ENCODE measurements at regions not wholly inside any gene's neighbourhood (a gene's known extent, or its start where the extent isn't known, plus 50 kb on each side); places are given as distances from the start of the nearest gene placed in this dataset.

GRCh38 chr1:235049217-235049616 lies 79.4 kb downstream of the TOMM20 start:
- no peak for ATAC-seq
- Histone ChIP-seq H3K4me3 (ENCODE audit: low read length) (no peak overlapping the region), H3K4me1 (ENCODE audit: control insufficient read depth, insufficient read depth, low read length) (peaks cover 15% of the 10 kb centered on the region), H3K9me3 (ENCODE audit: control insufficient read depth, low read length) (no peaks in the 10 kb centered on the region), H3K27me3 (ENCODE audit: control insufficient read depth, insufficient read depth) (no peaks in the 10 kb centered on the region), H3K27ac (ENCODE audit: low read length) (peak overlapping the region; percentile 30)
- WGBS = 92% methylated on average over 5 of the region's 5 CpGs
- intact Hi-C loops (cut with DNase I) = loop anchor here in 1 of 4 donors (5.0 kb wide), 1 partner anchor 52 kb away; no protein-coding TSS in a partner anchor
- no peak for DNase-seq

- Histone ChIP-seq H3K9me3 (ENCODE audit: control insufficient read depth, low read length) (no peaks in the 10 kb centered on the region), H3K4me3 (ENCODE audit: low read length) (no peak overlapping the region), H3K27ac (ENCODE audit: low read length) (peak overlapping the region; percentile 89), H3K27me3 (ENCODE audit: control insufficient read depth, insufficient read depth) (no peaks in the 10 kb centered on the region), H3K4me1 (ENCODE audit: control insufficient read depth, insufficient read depth, low read length) (peaks cover 15% of the 10 kb centered on the region)
- ATAC-seq = no peak
- 62% methylated on average over 6 of the region's 6 CpGs for WGBS
- peak in 1 of 3 donors; percentile 62 for DNase-seq
- intact Hi-C loops (cut with DNase I) = loop anchor here in 1 of 4 donors (5.0 kb wide), 1 partner anchor 50 kb away; no protein-coding TSS in a partner anchor
Observed at GRCh38 chr1:235047331-235047871, 81.2 kb downstream of the TOMM20 start.

DNA sequence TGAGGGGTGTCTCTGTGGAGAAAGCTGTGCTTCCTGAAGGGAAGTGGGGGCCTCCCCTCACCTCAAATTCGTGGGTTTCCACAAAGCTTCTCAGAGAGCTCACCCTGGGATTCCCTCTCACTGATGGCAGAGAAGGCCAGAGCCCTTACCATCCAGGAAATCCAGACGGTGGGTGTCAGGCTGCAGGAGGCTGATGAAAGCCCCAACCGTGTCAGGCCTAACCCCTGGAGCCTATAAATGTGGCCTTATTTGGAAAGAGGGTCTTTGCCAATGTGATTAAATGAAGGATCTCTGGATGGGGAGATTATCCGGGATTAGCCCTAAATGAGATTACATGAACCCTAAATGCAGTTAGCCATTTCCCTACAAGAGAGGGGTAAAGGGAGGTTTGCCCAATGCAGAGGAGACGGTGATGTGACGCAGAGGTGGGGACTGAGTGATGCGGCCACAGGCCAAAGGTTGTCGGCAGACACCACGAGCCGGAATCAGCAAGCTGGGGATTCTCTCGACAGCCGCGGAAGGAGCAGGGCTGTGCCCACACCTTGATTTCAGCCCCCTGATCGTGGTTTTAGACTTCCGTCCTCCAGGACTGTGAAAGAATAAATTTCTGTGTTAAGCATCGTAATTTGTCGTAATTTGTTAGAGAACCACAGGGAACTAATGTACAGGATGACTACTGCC lies 82.6 kb downstream of the TOMM20 start:
- no peak for ATAC-seq
- intact Hi-C loops (cut with DNase I) = loop anchor here in 1 of 4 donors (5.0 kb wide), 1 partner anchor 49 kb away; no protein-coding TSS in a partner anchor
- no peaks in the 10 kb centered on the region for H3K27me3 ChIP-seq (ENCODE audit: control insufficient read depth, insufficient read depth)
- no peak overlapping the region for H3K4me3 ChIP-seq (ENCODE audit: low read length)
- peaks cover 9% of the 10 kb centered on the region for H3K4me1 ChIP-seq (ENCODE audit: control insufficient read depth, insufficient read depth, low read length)
- no peak overlapping the region for H3K27ac ChIP-seq (ENCODE audit: low read length)
- 93% methylated on average over 17 of the region's 17 CpGs for WGBS
- no peak for DNase-seq
- H3K9me3 ChIP-seq (ENCODE audit: control insufficient read depth, low read length) = no peaks in the 10 kb centered on the region

GRCh38 chr1:235045034-235045690 lies 83.5 kb downstream of the TOMM20 start:
- no peak overlapping the region for H3K4me3 ChIP-seq (ENCODE audit: low read length)
- peaks cover 9% of the 10 kb centered on the region for H3K4me1 ChIP-seq (ENCODE audit: control insufficient read depth, insufficient read depth, low read length)
- DNase-seq (no peak), ATAC-seq (no peak)
- intact Hi-C loops (cut with DNase I) = loop anchor here in 1 of 4 donors (5.0 kb wide), 1 partner anchor 48 kb away; no protein-coding TSS in a partner anchor
- 89% methylated on average over 10 of the region's 10 CpGs for WGBS
- H3K27ac ChIP-seq (ENCODE audit: low read length) = no peak overlapping the region
- H3K27me3 ChIP-seq (ENCODE audit: control insufficient read depth, insufficient read depth) = no peaks in the 10 kb centered on the region
- no peaks in the 10 kb centered on the region for H3K9me3 ChIP-seq (ENCODE audit: control insufficient read depth, low read length)

DNA sequence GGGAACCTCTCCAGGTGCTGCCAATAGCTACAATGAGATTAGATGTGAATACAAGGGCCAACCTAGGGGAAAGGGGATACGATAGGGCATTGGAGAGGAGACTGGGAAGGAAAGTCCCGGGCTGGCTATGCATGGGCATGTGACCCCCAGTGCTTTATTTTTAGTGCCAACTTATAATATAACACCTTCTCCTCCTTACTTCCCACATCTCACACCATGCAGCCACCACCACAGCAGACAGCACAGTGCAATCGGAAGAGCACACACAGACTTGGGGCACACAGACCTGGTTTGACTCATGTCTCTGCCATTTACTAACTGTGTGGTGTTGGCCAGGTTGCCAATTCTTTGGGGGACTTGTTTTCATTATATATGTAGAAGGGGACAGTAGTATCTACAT lies 85.4 kb downstream of the TOMM20 start:
- H3K9me3 ChIP-seq (ENCODE audit: control insufficient read depth, low read length) = no peaks in the 10 kb centered on the region
- H3K27me3 ChIP-seq (ENCODE audit: control insufficient read depth, insufficient read depth) = no peaks in the 10 kb centered on the region
- WGBS = 80% methylated on average over 3 of the region's 3 CpGs
- no peak overlapping the region for H3K4me3 ChIP-seq (ENCODE audit: low read length)
- peaks cover 5% of the 10 kb centered on the region for H3K4me1 ChIP-seq (ENCODE audit: control insufficient read depth, insufficient read depth, low read length)
- no peak overlapping the region for H3K27ac ChIP-seq (ENCODE audit: low read length)
- intact Hi-C loops (cut with DNase I) = no loop called here
- ATAC-seq (no peak), DNase-seq (no peak)

DNA sequence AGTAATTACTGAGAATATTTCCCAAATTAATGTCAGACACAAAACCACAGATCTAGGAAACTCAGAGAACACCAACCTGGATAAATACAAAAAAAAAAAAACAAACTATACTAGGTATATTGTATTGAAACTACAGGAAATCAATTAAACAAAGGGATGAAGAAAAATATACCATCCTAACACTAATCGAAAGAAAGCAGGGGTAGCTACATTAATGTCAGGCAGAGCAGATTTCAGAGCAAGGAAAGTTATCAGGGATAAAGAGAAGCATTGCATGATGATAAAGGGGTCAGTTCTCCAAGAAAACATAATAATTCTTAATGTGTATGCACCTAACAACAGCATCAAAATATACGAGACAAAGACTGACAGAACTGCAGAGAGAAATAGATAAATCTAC lies 89.9 kb downstream of the TOMM20 start:
- ATAC-seq (no peak), DNase-seq (no peak)
- Histone ChIP-seq H3K4me3 (ENCODE audit: low read length) (no peak overlapping the region), H3K27me3 (ENCODE audit: control insufficient read depth, insufficient read depth) (no peaks in the 10 kb centered on the region), H3K9me3 (ENCODE audit: control insufficient read depth, low read length) (no peaks in the 10 kb centered on the region), H3K27ac (ENCODE audit: low read length) (no peak overlapping the region), H3K4me1 (ENCODE audit: control insufficient read depth, insufficient read depth, low read length) (peaks cover 2% of the 10 kb centered on the region)
- WGBS = 89% methylated on average over 2 of the region's 2 CpGs
- intact Hi-C loops (cut with DNase I) = no loop called here

GRCh38 chr1:235035928-235036327 lies 92.7 kb downstream of the TOMM20 start:
- Histone ChIP-seq H3K27ac (ENCODE audit: low read length) (no peak overlapping the region), H3K27me3 (ENCODE audit: control insufficient read depth, insufficient read depth) (no peaks in the 10 kb centered on the region), H3K9me3 (ENCODE audit: control insufficient read depth, low read length) (no peaks in the 10 kb centered on the region), H3K4me1 (ENCODE audit: control insufficient read depth, insufficient read depth, low read length) (peaks cover 2% of the 10 kb centered on the region), H3K4me3 (ENCODE audit: low read length) (no peak overlapping the region)
- DNase-seq = no peak
- intact Hi-C loops (cut with DNase I) = no loop called here
- ATAC-seq = no peak
- 98% methylated on average over 2 of the region's 2 CpGs for WGBS

GRCh38 chr1:235030919-235031596 lies 97.6 kb downstream of the TOMM20 start:
- ATAC-seq (no peak), DNase-seq (no peak)
- intact Hi-C loops (cut with DNase I) = no loop called here
- Histone ChIP-seq H3K9me3 (ENCODE audit: control insufficient read depth, low read length) (no peaks in the 10 kb centered on the region), H3K27me3 (ENCODE audit: control insufficient read depth, insufficient read depth) (no peaks in the 10 kb centered on the region), H3K4me1 (ENCODE audit: control insufficient read depth, insufficient read depth, low read length) (peaks cover 2% of the 10 kb centered on the region), H3K4me3 (ENCODE audit: low read length) (no peak overlapping the region), H3K27ac (ENCODE audit: low read length) (no peak overlapping the region)
- WGBS = 99% methylated on average over 7 of the region's 7 CpGs

GRCh38 chr1:235027862-235028250 lies 100.8 kb downstream of the TOMM20 start:
- ATAC-seq (no peak), DNase-seq (no peak)
- intact Hi-C loops (cut with DNase I) = no loop called here
- H3K4me3 ChIP-seq (ENCODE audit: low read length) = no peak overlapping the region
- no peaks in the 10 kb centered on the region for H3K9me3 ChIP-seq (ENCODE audit: control insufficient read depth, low read length)
- H3K4me1 ChIP-seq (ENCODE audit: control insufficient read depth, insufficient read depth, low read length) = no peaks in the 10 kb centered on the region
- H3K27ac ChIP-seq (ENCODE audit: low read length) = no peak overlapping the region
- no peaks in the 10 kb centered on the region for H3K27me3 ChIP-seq (ENCODE audit: control insufficient read depth, insufficient read depth)
- 95% methylated on average over 9 of the region's 9 CpGs for WGBS

- Histone ChIP-seq H3K9me3 (ENCODE audit: control insufficient read depth, low read length) (no peaks in the 10 kb centered on the region), H3K4me3 (ENCODE audit: low read length) (no peak overlapping the region), H3K4me1 (ENCODE audit: control insufficient read depth, insufficient read depth, low read length) (no peaks in the 10 kb centered on the region), H3K27ac (ENCODE audit: low read length) (no peak overlapping the region), H3K27me3 (ENCODE audit: control insufficient read depth, insufficient read depth) (no peaks in the 10 kb centered on the region)
- intact Hi-C loops (cut with DNase I) = no loop called here
- DNase-seq = no peak
- ATAC-seq = no peak
- WGBS = 97% methylated on average over 13 of the region's 13 CpGs
Observed at GRCh38 chr1:235027076-235027861, 101.4 kb downstream of the TOMM20 start.

Data from right cardiac atrium (tissue), 5 donors.